Inferior parietal cortex (tissue), 1 donor: ENCODE measurements at regions not wholly inside any gene's neighbourhood (a gene's known extent, or its start where the extent isn't known, plus 50 kb on each side); places are given as distances from the start of the nearest gene placed in this dataset.

Experiments used
- DNase-seq: peaks from one replicate; pipeline ENCODE4 v3.0.0-alpha.2; 2016; ENCODE audit errors: extremely low spot score

DNA sequence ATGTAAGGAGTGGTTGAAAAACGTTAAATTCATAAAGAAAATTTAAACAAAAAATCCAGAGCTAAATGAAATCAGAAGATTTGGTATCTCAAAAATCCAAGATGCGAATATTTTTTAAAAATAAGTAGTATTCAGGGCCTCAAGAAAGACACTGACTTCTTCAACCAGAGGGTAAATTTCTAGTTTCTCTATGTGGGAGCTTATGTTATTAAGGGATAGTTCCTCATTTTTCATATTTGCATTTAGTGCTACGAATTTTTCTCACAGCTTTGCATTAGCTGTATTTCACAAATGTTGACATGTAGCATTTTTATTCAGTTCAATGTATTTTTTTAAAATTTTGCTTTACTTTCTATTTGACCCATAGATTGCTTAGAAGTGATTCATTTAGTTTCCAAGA lies 454.7 kb downstream of the CBLN2 start:
- no peak for DNase-seq

DNA sequence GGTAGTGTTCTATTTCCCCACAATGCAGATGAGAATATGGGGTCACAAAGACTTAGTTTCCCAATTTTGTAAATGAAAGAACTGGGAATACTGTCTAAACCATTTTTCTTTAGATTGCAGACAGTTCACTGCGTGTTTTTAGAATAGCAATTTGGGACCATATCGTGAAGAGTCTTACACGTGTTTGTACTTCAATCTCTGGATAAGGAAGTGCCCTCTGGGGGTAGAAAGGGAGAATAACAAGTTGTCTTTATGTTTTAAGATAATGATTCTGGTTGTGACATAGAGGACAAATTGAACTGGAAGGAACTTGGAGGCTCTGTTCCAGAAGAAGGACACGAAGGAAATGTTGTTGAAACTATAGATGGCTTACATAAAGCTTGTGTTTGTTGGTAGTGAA lies 457.7 kb downstream of the CBLN2 start:
- peak; percentile 35 for DNase-seq

DNA sequence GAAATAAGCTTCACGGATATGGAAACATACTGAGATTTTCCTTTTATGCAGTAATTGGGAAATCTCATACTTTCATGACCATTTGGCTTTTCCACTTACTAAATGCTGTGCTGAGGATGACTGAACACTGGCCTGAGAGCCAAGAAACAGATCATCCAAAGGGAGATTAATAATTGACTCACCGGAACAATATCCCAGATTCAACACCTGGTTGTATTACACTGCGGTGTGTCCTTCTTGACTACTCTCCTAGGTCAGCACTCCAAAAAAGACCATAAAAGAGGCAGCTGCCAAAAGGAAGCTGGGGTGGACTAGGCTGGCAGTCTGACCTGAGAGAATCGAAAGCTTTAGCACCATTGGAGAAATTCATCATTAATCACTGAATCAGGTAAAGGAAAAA lies 469.1 kb downstream of the CBLN2 start:
- DNase-seq: no peak

DNA sequence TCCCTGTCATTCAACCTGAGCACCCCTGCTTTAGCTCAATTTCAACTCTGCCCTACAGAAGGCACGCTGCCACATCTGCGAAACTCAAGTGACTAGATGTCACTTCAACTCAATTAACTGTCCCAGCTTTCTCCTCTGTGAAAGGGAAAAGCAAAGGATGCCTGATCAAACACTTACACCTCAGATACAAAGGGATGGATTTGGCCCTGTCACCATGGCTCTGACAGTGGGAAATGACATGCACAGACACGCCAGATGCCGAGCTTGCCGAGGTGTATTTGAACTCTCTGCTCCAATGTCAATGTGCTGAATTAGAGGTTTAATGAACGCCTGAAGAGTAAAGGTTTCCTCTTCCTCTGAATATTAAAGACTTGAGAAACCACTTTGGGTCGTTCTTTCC lies 481.1 kb downstream of the CBLN2 start:
- no peak for DNase-seq

DNA sequence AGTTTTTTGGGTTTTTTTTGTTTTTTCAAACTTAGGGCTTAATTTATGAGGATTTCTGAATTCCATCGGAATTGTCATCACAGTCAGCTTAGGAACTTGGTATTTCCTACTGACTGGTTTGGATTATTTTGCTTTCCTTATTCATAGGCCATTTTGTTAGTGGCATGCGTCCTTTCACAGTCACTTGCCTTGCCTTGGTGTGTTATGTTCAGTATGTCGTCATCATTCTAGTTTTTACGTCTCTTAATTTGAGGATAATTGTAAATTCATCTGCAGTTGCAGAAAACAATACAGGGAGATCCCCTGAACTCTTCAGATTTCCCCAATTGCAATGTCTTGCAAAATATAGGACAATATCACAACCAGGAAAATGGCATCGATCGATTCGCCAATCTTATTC lies 485.3 kb downstream of the CBLN2 start:
- DNase-seq: no peak

DNA sequence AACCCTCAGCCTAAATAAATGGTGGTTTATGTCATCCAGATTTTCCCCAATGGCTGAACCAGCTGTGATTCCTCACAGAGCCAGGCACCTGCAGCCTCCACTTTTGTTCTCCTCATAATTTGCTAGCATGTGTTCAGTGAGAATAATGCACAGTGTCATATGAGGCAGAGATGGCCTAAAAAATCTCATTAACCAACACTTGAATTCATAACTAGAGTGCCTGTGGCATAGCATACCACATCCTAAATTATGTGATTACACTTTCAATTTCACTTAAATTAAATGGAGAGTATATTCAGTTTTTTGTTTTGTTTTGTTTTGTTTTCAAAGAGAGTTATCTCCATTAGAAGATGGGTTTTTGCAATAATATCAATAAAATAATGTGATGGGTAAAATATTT lies 488.0 kb downstream of the CBLN2 start:
- no peak for DNase-seq

DNA sequence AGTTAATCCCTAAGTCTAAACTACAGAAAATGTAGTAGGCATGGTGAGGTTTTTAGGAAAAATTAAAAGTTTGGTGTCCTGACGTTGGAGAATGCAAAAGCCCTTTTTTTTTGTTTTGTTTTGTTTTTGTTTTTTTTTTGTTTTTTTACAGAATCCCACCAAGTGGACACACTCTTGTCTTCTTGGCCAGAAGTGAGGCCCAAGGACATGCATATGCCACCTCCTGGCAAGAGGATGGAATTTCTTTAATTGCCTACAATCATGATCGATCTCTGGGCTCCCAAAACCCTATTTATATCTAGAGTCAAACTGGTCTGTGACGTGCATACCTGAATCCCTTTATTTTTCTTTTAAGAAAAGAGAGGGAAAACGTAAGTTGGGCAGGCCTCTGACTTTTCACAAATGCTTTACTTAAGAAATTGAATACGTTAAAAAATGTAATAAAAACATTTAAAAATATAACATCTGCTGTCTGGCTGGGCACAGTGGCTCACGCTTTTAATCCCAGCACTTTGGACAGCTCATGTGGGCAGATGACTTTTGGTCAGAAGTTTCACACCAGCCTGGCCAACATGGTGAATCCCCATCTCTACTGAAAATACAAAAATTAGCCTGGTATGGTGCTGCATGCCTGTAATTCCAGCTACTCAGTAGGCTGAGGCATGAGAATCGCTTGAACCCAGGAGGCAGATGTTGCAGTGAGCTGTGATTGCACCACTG lies 502.7 kb downstream of the CBLN2 start:
- no peak for DNase-seq

DNA sequence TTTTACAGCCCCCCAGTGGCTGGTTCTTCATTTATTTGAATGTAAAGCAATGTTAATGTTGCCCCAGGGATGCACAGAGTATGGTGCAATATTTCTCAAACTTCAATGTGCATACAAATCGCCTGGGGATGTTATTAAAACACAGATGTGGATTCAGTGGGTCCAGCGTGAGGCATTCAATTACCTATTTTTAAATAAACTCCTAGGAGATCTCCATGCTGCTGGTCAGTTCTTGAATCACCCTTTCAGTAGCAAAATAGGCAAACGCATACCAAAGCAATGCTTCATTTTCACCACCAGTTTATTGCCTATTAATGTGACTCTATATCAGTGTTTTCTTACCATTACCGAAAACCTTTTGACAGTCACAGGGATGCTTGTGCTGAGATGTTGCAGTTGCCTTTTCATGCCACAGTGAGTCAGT lies 530.7 kb downstream of the CBLN2 start:
- no peak for DNase-seq

DNA sequence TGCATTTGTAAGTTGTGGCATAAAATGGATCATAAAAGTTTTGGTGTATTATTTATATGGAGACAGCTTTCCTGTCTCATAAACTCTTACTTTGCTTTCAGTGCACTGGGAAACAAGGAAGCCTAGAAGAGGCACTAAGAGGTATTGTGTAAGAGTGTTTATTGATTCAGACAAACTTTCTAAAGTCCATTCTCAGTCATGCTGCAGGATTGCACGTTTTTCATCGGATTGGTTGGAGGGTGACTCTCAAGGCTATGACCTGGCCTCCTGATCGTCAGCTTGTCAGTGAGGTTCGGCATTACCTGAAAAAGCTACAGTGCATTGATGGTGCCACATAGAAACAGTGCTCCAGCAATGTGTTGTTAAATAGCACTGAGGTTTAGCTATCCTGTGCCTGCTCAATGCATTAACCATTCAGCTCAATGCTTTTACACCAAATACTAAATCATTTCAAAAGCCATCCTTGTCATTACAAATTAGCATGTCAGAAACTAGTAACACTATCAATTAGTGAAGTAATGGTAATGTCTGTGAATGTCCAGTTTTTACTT lies 545.5 kb downstream of the CBLN2 start:
- DNase-seq: no peak

DNA sequence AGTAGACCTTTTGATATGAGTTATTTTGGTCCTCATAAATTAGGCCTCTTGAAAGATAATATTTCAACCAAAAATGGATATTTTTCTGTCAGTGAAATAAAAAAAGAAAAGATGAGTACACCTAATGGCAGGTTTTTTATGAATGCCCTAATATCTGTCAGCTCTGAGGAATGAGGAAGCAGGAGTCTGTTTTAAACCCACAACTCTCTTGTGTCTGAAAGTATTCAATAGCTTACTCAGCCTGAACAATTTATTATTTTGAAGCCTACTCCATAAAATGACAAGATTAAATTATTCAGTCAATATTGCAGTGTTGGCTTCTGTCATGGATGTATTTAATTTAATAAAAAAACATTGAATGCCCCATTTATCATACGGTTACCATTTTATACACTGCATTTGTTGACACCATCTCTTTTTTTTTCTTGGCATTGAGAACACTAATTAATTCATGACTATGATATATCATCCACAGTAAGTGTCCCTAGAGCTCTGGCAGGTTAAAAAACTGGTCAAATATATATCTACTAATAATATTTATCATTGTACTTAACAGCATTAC lies 548.2 kb downstream of the CBLN2 start:
- no peak for DNase-seq

DNA sequence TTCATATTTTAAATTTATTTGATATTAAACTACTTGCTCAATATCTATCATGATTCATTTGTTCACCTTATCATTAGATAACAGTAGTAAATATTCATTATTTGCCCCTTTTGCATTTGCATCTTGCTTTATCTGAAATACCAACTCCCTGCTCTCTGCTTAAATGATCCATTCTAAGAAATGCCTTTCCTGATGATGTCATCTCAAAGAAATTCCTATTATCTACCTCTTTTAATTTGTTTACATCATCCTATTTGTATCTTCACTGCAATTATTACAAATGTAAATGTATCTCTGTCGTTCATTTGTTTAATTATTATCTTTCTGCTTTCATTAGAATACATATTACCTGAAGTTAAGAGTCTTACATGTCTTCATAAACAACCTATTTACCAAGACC lies 549.9 kb downstream of the CBLN2 start:
- DNase-seq: no peak

DNA sequence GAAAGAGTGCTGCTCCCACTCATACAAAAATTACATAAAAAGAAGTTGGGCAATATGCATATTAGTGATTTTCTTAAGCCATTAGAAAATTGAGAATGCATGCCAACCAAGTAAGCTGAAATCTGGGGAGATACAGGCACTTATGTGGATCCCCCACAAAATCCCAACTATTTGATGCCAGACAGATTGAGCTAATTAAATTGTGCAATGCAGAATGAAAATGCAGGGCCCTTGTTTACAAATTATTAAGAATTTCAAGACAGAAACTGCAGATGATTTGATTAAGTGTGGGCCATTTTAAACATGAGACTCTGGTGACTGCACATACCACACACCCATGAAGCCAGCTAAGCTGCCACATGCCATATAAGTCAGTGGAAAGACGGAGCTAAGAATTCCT lies 554.5 kb downstream of the CBLN2 start:
- no peak for DNase-seq

DNA sequence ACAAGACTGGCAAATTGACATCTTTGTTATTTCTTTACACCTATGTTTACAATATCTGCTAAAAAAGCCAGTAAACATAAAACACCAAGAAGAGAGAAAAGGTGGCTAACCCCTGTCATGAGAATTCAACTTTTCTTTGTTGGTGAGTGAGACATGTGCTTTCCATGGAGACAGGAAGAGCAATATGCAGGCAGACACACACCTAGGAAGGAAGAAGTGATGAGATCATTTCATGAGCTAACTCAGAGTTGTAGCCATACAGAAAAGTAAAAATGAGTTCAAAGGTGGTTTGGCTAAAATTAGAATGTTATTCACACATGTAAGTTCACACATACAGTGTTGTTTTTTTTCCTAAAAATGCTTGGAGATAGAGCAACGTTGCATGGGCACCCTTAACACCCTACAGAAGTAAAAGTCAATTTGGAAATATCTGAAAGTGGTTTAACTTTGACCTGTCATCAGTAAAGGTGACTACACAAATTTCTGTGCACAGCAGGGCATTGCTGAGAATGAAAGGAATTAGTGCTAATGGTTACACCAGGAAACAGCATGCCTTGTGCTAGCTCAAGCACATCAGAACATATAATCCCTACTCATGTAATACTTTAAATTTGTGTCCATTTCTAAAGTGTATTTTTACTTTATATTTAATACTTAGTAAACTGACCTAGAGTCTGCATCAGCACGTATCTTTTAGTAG lies 557.6 kb downstream of the CBLN2 start:
- no peak for DNase-seq

DNA sequence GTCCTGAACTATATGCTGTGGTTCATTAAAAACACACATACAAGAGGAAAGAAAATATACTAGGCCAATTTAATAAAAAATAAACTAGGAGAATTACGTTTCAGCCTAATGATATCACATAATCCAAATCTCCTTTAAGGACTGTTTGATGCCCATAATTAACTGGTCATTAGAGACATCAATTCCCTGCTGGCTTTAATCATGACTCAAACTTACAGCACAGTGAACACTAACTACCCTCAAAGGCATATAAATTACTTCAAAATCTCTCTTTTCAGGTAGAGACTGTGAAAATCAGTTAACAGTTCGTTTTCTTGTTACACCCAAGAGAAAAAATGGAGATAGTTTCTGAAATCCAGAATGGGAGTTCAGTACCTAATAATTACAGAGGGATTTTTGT lies 567.4 kb downstream of the CBLN2 start:
- DNase-seq: no peak

DNA sequence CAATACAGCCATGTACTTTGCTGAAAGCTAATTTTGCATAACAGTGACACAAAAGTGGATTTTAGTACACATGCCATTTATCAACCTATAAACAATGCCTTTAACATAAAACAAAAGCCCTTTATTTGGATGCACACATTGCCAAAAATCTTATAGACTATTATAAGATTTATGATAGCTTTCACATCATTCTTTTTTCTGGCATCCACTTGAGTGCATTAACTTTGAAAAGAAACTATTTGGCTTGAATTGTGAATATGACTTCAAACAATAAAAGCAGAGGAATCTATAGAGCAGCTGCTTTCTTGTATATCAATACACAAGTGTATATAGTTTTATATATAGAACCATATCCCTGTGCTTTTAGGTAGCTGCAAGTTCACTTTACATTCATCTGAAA lies 577.4 kb downstream of the CBLN2 start:
- DNase-seq: no peak

DNA sequence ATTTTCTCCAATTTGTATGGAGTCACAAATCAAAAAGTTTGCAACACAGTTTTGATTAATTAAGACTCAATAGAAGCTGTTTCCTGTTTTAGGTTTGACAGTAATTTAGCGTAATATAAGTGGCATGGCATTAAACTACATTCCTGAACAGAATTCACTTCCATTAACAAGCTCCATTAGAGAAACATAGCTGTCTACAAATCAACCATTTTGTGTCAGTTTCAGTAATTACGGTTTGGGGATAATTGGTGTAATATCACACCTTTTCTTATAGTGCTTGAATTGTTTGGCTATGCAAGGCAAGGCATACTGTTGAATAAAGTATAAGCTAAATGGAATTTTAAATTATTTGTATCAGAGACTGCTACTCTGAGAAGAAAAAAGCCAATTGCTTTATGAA lies 585.5 kb downstream of the CBLN2 start:
- no peak for DNase-seq

DNA sequence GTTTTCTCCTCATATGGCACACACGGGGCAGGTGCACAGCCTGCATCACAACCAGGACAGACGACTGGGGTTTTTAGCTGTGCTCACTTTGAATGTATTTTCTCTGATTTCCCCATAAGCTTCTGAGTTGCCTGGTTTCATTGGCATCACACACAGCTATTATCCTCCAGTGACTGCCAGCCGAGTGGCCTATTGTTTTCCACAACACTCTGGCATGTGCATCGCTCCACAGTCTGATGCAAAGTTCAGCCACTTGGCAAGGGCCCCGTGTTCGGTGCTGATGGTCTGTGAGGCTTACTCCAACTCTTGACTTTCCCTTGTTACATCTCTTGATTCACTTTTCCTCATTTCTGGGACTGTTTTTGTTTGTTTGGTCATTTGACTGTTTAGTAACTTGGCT lies 593.1 kb downstream of the CBLN2 start:
- DNase-seq: peak; percentile 22

DNA sequence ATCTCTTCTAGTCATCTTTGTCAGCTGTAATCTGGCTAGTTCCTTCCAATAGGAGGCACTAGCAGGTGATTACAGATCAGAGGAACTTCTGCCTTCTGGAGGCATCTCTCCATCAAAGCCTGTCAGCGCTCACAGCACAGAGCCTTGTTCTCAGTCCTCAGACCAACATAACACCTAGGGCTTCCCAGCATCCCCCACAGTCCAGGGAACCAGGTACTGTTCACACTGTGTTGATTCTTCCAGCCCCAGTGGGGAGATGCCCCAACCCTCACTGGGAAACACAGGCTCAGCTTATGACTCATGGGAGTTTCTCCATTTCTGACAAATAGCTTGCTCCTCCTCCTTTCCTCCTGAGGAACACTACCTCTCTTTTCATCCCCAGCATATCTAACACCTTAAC lies 601.7 kb downstream of the CBLN2 start:
- no peak for DNase-seq

DNA sequence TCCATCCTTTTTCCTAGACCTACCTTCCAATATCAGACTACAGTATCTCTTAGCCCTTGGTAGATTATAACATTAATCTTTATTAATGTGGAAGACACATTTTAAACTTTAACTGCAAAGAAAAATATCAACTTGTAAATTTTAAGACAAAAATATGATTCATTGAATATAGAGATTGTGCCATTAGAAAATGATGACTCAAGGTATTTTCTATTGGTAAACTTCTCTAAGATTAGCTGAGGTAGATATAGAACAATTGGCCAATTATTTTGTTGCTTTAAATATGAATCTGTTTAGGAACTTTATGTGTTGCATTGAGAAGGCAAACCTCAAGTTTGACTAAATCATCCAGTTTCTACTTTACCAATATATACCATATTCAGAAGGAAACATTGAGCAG lies 604.7 kb downstream of the CBLN2 start:
- no peak for DNase-seq

DNA sequence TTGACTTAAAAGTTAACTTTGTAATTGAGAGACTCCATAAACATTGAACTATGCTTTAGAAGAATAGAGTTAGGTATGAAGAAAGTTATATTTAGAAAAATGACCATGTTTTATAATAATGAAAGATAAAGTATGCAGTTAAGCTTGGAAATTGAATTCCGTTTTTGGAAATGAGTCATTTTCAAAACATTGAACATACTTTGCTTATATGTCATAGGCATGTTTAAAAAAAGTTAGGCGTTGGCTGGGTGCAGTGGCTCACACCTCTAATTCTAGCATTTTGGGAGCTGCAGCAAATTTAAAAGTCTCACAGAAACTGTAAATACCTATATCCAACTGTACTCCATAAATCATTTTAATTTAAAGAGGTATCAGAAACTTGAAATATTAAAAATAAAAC lies 607.4 kb downstream of the CBLN2 start:
- DNase-seq: no peak

DNA sequence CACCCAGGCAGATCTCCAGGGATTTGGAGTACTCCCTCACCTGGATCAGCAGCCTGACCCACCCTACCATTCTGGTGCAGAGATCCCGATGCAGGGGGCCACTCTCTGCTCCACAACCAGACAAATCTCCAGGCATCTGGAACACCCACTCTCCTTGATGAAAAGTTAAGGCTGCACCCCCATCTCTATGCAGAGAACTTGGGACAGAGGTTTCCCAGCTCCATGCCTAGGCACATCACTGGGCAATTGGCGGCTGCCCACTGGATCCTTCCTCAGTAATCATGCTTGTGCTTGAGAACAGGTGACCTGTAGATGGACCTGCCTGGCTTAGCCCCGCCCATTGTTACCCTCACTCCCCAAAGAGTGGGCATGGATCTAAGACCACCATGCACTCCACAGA lies 624.9 kb downstream of the CBLN2 start:
- no peak for DNase-seq

DNA sequence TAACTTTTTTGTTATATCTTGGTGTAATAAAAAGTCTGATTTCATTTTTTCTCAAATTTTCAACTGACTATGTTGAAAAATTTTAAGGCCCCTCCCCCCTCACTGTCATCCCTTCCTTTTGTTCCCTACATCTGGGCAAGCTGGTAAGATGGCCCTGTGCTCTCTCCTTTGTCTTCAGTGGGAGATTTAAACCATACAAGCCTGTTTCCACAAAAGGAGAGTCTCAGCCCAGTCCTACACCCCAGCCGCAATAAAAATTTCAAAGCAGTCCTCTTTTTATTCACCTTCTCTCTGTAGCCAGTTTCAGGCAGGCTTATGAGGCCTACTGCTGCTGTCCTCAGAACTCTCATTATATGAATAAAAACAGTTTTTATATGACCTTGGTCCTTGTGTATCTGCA lies 630.5 kb downstream of the CBLN2 start:
- no peak for DNase-seq

DNA sequence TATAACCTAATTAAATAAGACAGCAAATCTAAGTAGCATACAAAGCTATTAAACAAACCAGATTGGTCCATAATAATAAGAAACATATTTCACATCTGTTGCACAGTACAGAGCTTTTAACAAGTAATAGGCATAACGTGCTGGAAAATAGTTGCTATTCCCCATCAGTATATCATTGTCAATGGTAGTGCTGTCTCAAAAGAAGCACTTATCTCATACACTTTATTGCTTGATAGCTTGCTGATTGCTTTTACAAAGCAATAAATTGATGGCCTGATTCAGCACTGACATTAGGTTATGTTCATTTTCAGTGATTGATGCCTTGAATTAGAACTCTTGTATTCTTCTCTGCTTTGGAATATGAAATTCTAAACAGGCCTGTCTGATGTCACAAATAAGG lies 641.7 kb downstream of the CBLN2 start:
- no peak for DNase-seq
